ENCODE measurements at regions not wholly inside any gene's neighbourhood (a gene's known extent, or its start where the extent isn't known, plus 50 kb on each side); places are given as distances from the start of the nearest gene placed in this dataset.
A peak's percentile ranks its signal among the peaks of the same experiment; 100 is the strongest.

GRCh38 chr4:137274404-137274803, 257.9 kb downstream of the PCDH18 start:
- H3K9me3 Mint-ChIP-seq = no peaks in the 10 kb centered on the region
- H3K36me3 Mint-ChIP-seq (ENCODE audit: low read depth) = no peaks in the 10 kb centered on the region
- no peak for TF ChIP-seq CTCF (IDR thresholded peaks at IDR 0.05)
- H3K4me1 Mint-ChIP-seq (ENCODE audit: low read depth) = peaks cover 10% of the 10 kb centered on the region
- peak; percentile 3 for DNase-seq
- no peaks in the 10 kb centered on the region for H3K27me3 Mint-ChIP-seq (ENCODE audit: insufficient read depth)
- no peak overlapping the region for H3K4me3 Mint-ChIP-seq
- H3K27ac Mint-ChIP-seq = no peak overlapping the region

GRCh38 chr4:137267024-137267423, 265.3 kb downstream of the PCDH18 start:
- H3K36me3 Mint-ChIP-seq (ENCODE audit: low read depth) = no peaks in the 10 kb centered on the region
- no peak overlapping the region for H3K27ac Mint-ChIP-seq
- DNase-seq = peak; percentile 48
- no peaks in the 10 kb centered on the region for H3K9me3 Mint-ChIP-seq
- TF ChIP-seq CTCF (IDR thresholded peaks at IDR 0.05) = no peak
- no peak overlapping the region for H3K4me3 Mint-ChIP-seq
- H3K27me3 Mint-ChIP-seq (ENCODE audit: insufficient read depth) = no peaks in the 10 kb centered on the region; the same call in 1 of the 2 replicates
- H3K4me1 Mint-ChIP-seq (ENCODE audit: low read depth) = peaks cover 21% of the 10 kb centered on the region

- Mint-ChIP-seq H3K27ac (peak overlapping the region; percentile 43), H3K27me3 (ENCODE audit: insufficient read depth) (no peaks in the 10 kb centered on the region; the same call in 1 of the 2 replicates), H3K36me3 (ENCODE audit: low read depth) (no peaks in the 10 kb centered on the region), H3K9me3 (no peaks in the 10 kb centered on the region), H3K4me3 (no peak overlapping the region), H3K4me1 (ENCODE audit: low read depth) (peaks cover 21% of the 10 kb centered on the region)
- TF ChIP-seq CTCF (IDR thresholded peaks at IDR 0.05) = no peak
- DNase-seq = no peak
These were observed 265.8 kb downstream of the PCDH18 start for GRCh38 chr4:137266511-137266910.

GRCh38 chr4:137263206-137263605, 269.1 kb downstream of the PCDH18 start:
- no peaks in the 10 kb centered on the region; the same call in 1 of the 2 replicates for H3K27me3 Mint-ChIP-seq (ENCODE audit: insufficient read depth)

GRCh38 chr4:137253949-137254348, 278.3 kb downstream of the PCDH18 start:
- Mint-ChIP-seq H3K27ac (no peak overlapping the region), H3K27me3 (ENCODE audit: insufficient read depth) (no peaks in the 10 kb centered on the region), H3K4me1 (ENCODE audit: low read depth) (peaks cover 9% of the 10 kb centered on the region), H3K36me3 (ENCODE audit: low read depth) (0 out of 2 replicates have a peak, but pooled peaks cover 6% of the 10 kb centered on the region), H3K4me3 (no peak overlapping the region), H3K9me3 (peaks cover 23% of the 10 kb centered on the region)
- TF ChIP-seq CTCF (IDR thresholded peaks at IDR 0.05) = no peak
- peak; percentile 76 for DNase-seq

More at GRCh38 chr4:137263206-137263605, 269.1 kb downstream of the PCDH18 start:
- Mint-ChIP-seq H3K4me3 (no peak overlapping the region), H3K27ac (no peak overlapping the region), H3K36me3 (ENCODE audit: low read depth) (no peaks in the 10 kb centered on the region), H3K9me3 (no peaks in the 10 kb centered on the region), H3K4me1 (ENCODE audit: low read depth) (peaks cover 21% of the 10 kb centered on the region)
- TF ChIP-seq CTCF (IDR thresholded peaks at IDR 0.05) = no peak
- no peak for DNase-seq

- DNase-seq = no peak
- Mint-ChIP-seq H3K9me3 (peaks cover 13% of the 10 kb centered on the region), H3K36me3 (ENCODE audit: low read depth) (no peaks in the 10 kb centered on the region), H3K4me1 (ENCODE audit: low read depth) (peaks cover 14% of the 10 kb centered on the region), H3K4me3 (no peak overlapping the region), H3K27ac (no peak overlapping the region), H3K27me3 (ENCODE audit: insufficient read depth) (no peaks in the 10 kb centered on the region)
- TF ChIP-seq CTCF (IDR thresholded peaks at IDR 0.05) = no peak
These were observed 283.2 kb downstream of the PCDH18 start for GRCh38 chr4:137249112-137249511.

Data from HFFc6 (cell line).